ENCODE measurements at regions not wholly inside any gene's neighbourhood (a gene's known extent, or its start where the extent isn't known, plus 50 kb on each side); places are given as distances from the start of the nearest gene placed in this dataset.

GRCh38 chr14:97618917-97619690 lies 821.9 kb downstream of the VRK1 start:
- no peak for DNase-seq

GRCh38 chr14:97620066-97620465 lies 822.9 kb downstream of the VRK1 start:
- DNase-seq: no peak

- DNase-seq: no peak
These were observed 827.8 kb downstream of the VRK1 start for GRCh38 chr14:97624985-97625384.

- peak; percentile 90 for DNase-seq
These were observed 828.3 kb downstream of the VRK1 start for GRCh38 chr14:97625477-97625876.

GRCh38 chr14:97626088-97626487 lies 828.9 kb downstream of the VRK1 start:
- DNase-seq: peak; percentile 96

- DNase-seq: no peak
These were observed 833.1 kb downstream of the VRK1 start for GRCh38 chr14:97630249-97630648.

GRCh38 chr14:97633131-97633738 lies 836.1 kb downstream of the VRK1 start:
- no peak for DNase-seq

- no peak for DNase-seq
These were observed 837.6 kb downstream of the VRK1 start for GRCh38 chr14:97634751-97635150.

- DNase-seq: no peak
These were observed 841.7 kb downstream of the VRK1 start for GRCh38 chr14:97638864-97639263.

- DNase-seq: no peak
These were observed 842.8 kb downstream of the VRK1 start for GRCh38 chr14:97640031-97640430.

- no peak for DNase-seq
These were observed 844.6 kb downstream of the VRK1 start for GRCh38 chr14:97641827-97642226.

GRCh38 chr14:97642631-97643030 lies 845.4 kb downstream of the VRK1 start:
- DNase-seq: no peak

GRCh38 chr14:97644365-97644764 lies 847.2 kb downstream of the VRK1 start:
- DNase-seq: no peak

- DNase-seq: no peak
These were observed 852.6 kb downstream of the VRK1 start for GRCh38 chr14:97649752-97650151.

GRCh38 chr14:97655169-97655948 lies 858.2 kb downstream of the VRK1 start:
- no peak for DNase-seq

GRCh38 chr14:97657609-97658008 lies 860.4 kb downstream of the VRK1 start:
- DNase-seq: no peak

GRCh38 chr14:97687944-97688630 lies 890.9 kb downstream of the VRK1 start:
- DNase-seq: no peak

- no peak for DNase-seq
These were observed 891.6 kb downstream of the VRK1 start for GRCh38 chr14:97688631-97689336.

- DNase-seq: peak; percentile 12
These were observed 894.9 kb downstream of the VRK1 start for GRCh38 chr14:97692084-97692483.

- DNase-seq: no peak
These were observed 898.3 kb downstream of the VRK1 start for GRCh38 chr14:97695456-97695981.

GRCh38 chr14:97697772-97698171 lies 900.6 kb downstream of the VRK1 start:
- DNase-seq: no peak

GRCh38 chr14:97699026-97699425 lies 901.8 kb downstream of the VRK1 start:
- no peak for DNase-seq

All from NCI-H1105 treated with DMSO at 0.1 percent for 48 hours (cell line).